Esophagus muscularis mucosa (tissue), 3 donors: ENCODE measurements at regions not wholly inside any gene's neighbourhood (a gene's known extent, or its start where the extent isn't known, plus 50 kb on each side); places are given as distances from the start of the nearest gene placed in this dataset.

ENCODE experiments used
- POLR2A ChIP-seq: fragments of 450-650 bp; IDR thresholded peaks from one replicate; pipeline ENCODE4 v1.6.1; 2017; ENCODE audit warnings: antibody characterized with exemption, moderate library complexity, mild to moderate bottlenecking, low read depth
- TF ChIP-seq, protein P1 (sequence below), 3 experiments: fragments of 200-600 bp in 2 of 3; fragments of 450-650 bp in 1 of 3; sonication (generic) in 2 of 3; IDR thresholded peaks; one replicate each; pipeline ENCODE4 v1.5.1; 2017 to 2019; ENCODE audit warnings: antibody characterized with exemption in 3 of 3, mild to moderate bottlenecking in 2 of 3, moderate library complexity in 1 of 3

DNA sequence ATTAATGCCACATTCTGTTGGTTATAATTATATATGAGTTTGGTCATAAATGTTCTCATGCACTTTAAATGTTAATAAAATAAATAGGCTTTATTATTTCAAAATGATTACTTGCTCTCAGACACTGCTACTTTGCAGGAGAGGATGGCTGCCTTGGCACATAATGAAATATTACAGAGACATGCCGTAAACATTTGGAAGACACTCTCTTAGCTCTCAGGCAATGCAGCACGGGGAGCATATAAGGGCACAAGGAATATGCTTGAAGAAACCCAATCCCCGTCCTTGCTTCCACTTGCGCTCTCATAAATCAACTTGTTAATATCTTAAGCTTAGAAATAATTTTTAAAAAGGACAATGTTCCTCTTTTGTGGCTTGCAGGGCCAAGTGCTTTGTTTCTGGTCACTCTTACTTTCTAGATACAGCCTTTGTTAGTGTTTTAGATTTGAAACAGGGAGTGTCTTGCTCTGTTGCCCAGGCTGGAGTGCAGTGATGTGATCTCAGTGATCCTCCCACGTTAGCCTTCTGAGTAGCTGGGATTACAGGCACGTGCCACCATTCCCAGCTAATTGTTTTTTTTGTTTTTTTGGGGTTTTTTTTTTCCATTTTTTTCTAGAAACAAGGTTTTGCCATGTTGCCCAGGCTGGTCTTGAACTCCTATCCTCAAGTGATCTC, 445.0 kb downstream of the SPRY1 start:
- no peak for TF ChIP-seq POLR2A
- TF ChIP-seq, protein P1, sequence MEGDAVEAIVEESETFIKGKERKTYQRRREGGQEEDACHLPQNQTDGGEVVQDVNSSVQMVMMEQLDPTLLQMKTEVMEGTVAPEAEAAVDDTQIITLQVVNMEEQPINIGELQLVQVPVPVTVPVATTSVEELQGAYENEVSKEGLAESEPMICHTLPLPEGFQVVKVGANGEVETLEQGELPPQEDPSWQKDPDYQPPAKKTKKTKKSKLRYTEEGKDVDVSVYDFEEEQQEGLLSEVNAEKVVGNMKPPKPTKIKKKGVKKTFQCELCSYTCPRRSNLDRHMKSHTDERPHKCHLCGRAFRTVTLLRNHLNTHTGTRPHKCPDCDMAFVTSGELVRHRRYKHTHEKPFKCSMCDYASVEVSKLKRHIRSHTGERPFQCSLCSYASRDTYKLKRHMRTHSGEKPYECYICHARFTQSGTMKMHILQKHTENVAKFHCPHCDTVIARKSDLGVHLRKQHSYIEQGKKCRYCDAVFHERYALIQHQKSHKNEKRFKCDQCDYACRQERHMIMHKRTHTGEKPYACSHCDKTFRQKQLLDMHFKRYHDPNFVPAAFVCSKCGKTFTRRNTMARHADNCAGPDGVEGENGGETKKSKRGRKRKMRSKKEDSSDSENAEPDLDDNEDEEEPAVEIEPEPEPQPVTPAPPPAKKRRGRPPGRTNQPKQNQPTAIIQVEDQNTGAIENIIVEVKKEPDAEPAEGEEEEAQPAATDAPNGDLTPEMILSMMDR (IDR thresholded peaks at IDR 0.05), result no peak
